WERI-Rb-1 (cell line): ENCODE measurements at regions not wholly inside any gene's neighbourhood (a gene's known extent, or its start where the extent isn't known, plus 50 kb on each side); places are given as distances from the start of the nearest gene placed in this dataset.

Experiments
- DNase-seq: peaks from one replicate; pipeline ENCODE4 v3.0.0-alpha.2; 2020
- H3K27ac ChIP-seq: fragments of 250-450 bp; sonication (Bioruptor Pico); 2 replicates; pipeline ENCODE4 v1.5.1; 2020; ENCODE audit warnings: mild to moderate bottlenecking, moderate library complexity
- H3K27me3 ChIP-seq: fragments of 250-450 bp; sonication (Bioruptor Pico); 2 replicates; pipeline ENCODE4 v1.5.1; 2021; ENCODE audit warnings: mild to moderate bottlenecking, low read depth, moderate library complexity; ENCODE audit not compliant: insufficient read depth, severe bottlenecking
- H3K36me3 ChIP-seq: fragments of 250-450 bp; sonication (Bioruptor Pico); 2 replicates; pipeline ENCODE4 v1.5.1; 2020; ENCODE audit warnings: mild to moderate bottlenecking, moderate library complexity
- H3K4me3 ChIP-seq: 2 replicates; pipeline ENCODE4 v1.5.1; 2011; ENCODE audit warnings: low read depth, mild to moderate bottlenecking, control low read depth, low read length
- H3K9me3 ChIP-seq: fragments of 250-450 bp; sonication (Bioruptor Pico); 2 replicates; pipeline ENCODE4 v1.5.1; 2021; ENCODE audit warnings: mild to moderate bottlenecking, moderate library complexity; ENCODE audit not compliant: severe bottlenecking
- CTCF ChIP-seq: IDR thresholded peaks from 2 replicates; pipeline ENCODE4 v1.5.1; 2011; ENCODE audit warnings: low read depth, mild to moderate bottlenecking, control low read depth, inconsistent platforms, low read length

DNA sequence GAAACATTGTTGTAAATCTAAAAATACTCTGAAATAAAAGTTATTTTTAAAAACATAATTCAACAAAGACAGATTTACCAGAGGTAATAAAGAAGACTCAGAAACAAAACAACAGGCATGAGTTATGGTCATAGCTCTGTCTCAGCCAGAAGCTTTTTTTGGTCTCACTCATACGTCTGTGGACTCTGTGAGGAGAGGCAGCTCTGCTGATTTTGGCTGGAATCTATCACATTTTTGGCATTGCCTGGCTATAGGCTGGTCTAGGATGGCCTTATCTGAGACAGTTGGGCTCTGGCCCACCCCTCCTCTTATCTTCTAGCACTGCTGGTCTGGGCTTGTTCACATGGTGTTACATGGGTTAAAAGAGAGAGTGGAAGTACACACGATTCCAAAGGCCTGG, 514.0 kb upstream of the BTBD3 start:
- TF ChIP-seq CTCF: no peak
- Histone ChIP-seq H3K4me3 (no peak overlapping the region), H3K27me3 (no peaks in the 10 kb centered on the region), H3K27ac (no peak overlapping the region), H3K36me3 (no peaks in the 10 kb centered on the region), H3K9me3 (no peaks in the 10 kb centered on the region)
- DNase-seq: no peak

- DNase-seq: no peak
- H3K27ac ChIP-seq: no peak overlapping the region
- no peak overlapping the region for H3K4me3 ChIP-seq
- no peak for TF ChIP-seq CTCF
- H3K36me3 ChIP-seq: no peaks in the 10 kb centered on the region
- H3K9me3 ChIP-seq: no peaks in the 10 kb centered on the region
- no peaks in the 10 kb centered on the region for H3K27me3 ChIP-seq
Observed at GRCh38 chr20:11406877-11407276, 510.8 kb upstream of the BTBD3 start.

DNA sequence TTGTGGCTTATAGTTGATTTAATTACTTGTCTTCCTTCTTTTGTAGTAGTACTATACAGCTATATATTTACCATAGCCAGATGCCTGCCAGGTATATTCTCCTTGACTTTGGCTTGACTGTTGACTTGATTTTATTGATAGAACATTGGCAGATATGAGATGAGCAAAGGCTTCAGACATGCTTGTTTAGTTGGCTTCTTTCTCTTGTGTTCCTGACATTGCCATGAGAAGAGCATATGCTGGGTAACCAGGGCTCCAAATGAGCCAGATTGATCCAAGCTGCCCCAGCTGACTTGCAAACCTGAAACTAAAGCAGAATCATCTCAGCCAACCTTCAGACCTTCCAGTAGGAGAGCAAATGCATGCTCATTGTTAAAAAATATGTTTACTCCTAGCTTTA, 508.1 kb upstream of the BTBD3 start:
- no peaks in the 10 kb centered on the region for H3K27me3 ChIP-seq
- no peaks in the 10 kb centered on the region for H3K9me3 ChIP-seq

DNA sequence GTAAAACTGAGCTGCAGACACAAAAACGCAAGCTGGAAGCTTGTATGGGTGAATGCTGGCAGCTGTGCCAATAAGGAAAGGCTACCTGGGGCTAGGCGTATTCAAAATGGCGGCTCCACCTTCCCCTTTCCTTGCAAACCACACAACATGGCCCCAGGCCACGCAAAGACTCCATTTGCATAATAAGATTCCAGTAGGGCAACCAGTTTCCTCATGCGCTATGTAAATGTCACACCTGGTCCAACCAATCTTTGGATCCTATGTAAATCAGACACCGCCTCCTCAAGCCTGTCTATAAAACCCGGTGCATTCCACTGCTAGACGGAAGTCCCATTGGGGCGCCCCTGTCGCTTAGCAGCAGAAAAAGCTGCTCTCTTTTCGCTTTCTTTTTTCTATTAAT, 505.9 kb upstream of the BTBD3 start:
- DNase-seq: no peak
- no peaks in the 10 kb centered on the region for H3K27me3 ChIP-seq
- no peak for TF ChIP-seq CTCF
- H3K9me3 ChIP-seq: no peaks in the 10 kb centered on the region
- no peaks in the 10 kb centered on the region for H3K36me3 ChIP-seq
- no peak overlapping the region for H3K27ac ChIP-seq
- H3K4me3 ChIP-seq: no peak overlapping the region

More for the DNA sequence above, 508.1 kb upstream of the BTBD3 start:
- DNase-seq: no peak
- no peak for TF ChIP-seq CTCF
- Histone ChIP-seq H3K4me3 (no peak overlapping the region), H3K36me3 (no peaks in the 10 kb centered on the region), H3K27ac (no peak overlapping the region)

GRCh38 chr20:11426948-11427347, 490.7 kb upstream of the BTBD3 start:
- no peak for DNase-seq
- no peak for TF ChIP-seq CTCF
- Histone ChIP-seq H3K9me3 (no peaks in the 10 kb centered on the region), H3K36me3 (no peaks in the 10 kb centered on the region), H3K27me3 (no peaks in the 10 kb centered on the region), H3K4me3 (no peak overlapping the region), H3K27ac (no peak overlapping the region)

DNA sequence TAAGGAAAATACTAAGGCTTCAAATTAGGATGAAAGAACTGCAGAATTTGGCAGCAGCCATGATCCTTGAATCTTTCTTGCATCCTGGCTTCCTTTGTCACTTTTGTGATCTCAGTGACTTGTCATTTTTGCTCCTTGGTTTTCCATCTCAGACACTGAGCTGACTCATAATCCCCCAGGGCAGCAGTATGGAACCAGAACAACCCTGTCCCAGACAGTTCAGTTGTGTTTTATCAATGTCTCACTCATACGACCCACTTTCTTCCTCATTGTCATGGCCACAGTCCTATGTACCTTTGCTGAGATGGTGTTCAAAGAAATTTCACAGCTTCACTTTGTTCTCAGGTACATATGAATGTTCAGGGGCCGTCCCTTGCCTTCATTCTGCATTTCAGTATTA, 488.5 kb upstream of the BTBD3 start:
- Histone ChIP-seq H3K36me3 (no peaks in the 10 kb centered on the region), H3K4me3 (no peak overlapping the region), H3K9me3 (no peaks in the 10 kb centered on the region), H3K27me3 (no peaks in the 10 kb centered on the region), H3K27ac (no peak overlapping the region)
- no peak for TF ChIP-seq CTCF
- DNase-seq: no peak
